ENCODE measurements at regions not wholly inside any gene's neighbourhood (a gene's known extent, or its start where the extent isn't known, plus 50 kb on each side); places are given as distances from the start of the nearest gene placed in this dataset.

- TF ChIP-seq, protein P1, sequence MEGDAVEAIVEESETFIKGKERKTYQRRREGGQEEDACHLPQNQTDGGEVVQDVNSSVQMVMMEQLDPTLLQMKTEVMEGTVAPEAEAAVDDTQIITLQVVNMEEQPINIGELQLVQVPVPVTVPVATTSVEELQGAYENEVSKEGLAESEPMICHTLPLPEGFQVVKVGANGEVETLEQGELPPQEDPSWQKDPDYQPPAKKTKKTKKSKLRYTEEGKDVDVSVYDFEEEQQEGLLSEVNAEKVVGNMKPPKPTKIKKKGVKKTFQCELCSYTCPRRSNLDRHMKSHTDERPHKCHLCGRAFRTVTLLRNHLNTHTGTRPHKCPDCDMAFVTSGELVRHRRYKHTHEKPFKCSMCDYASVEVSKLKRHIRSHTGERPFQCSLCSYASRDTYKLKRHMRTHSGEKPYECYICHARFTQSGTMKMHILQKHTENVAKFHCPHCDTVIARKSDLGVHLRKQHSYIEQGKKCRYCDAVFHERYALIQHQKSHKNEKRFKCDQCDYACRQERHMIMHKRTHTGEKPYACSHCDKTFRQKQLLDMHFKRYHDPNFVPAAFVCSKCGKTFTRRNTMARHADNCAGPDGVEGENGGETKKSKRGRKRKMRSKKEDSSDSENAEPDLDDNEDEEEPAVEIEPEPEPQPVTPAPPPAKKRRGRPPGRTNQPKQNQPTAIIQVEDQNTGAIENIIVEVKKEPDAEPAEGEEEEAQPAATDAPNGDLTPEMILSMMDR (IDR thresholded peaks at IDR 0.05; ENCODE audit: poor library complexity, severe bottlenecking): no peak
- TF ChIP-seq POLR2AphosphoS5 (IDR thresholded peaks at IDR 0.05) (no peak), RAD21 (conservative IDR thresholded peaks at IDR 0.05) (no peak), EP300 (conservative IDR thresholded peaks at IDR 0.05; ENCODE audit: poor library complexity, severe bottlenecking) (no peak)
- TF ChIP-seq, protein P2, sequence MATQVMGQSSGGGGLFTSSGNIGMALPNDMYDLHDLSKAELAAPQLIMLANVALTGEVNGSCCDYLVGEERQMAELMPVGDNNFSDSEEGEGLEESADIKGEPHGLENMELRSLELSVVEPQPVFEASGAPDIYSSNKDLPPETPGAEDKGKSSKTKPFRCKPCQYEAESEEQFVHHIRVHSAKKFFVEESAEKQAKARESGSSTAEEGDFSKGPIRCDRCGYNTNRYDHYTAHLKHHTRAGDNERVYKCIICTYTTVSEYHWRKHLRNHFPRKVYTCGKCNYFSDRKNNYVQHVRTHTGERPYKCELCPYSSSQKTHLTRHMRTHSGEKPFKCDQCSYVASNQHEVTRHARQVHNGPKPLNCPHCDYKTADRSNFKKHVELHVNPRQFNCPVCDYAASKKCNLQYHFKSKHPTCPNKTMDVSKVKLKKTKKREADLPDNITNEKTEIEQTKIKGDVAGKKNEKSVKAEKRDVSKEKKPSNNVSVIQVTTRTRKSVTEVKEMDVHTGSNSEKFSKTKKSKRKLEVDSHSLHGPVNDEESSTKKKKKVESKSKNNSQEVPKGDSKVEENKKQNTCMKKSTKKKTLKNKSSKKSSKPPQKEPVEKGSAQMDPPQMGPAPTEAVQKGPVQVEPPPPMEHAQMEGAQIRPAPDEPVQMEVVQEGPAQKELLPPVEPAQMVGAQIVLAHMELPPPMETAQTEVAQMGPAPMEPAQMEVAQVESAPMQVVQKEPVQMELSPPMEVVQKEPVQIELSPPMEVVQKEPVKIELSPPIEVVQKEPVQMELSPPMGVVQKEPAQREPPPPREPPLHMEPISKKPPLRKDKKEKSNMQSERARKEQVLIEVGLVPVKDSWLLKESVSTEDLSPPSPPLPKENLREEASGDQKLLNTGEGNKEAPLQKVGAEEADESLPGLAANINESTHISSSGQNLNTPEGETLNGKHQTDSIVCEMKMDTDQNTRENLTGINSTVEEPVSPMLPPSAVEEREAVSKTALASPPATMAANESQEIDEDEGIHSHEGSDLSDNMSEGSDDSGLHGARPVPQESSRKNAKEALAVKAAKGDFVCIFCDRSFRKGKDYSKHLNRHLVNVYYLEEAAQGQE (IDR thresholded peaks at IDR 0.05; ENCODE audit: borderline replicate concordance): no peak
Measured at GRCh38 chr7:115682507-115682906, 348.1 kb downstream of the TFEC start.

Measured in neural cell (in vitro differentiated cells).